Activated CD4-positive, alpha-beta T cell treated with anti-CD3 and anti-CD28 coated beads, Interleukin-2, amount 50 U/mL, for 4 hours (primary cell): ENCODE measurements at regions not wholly inside any gene's neighbourhood (a gene's known extent, or its start where the extent isn't known, plus 50 kb on each side); places are given as distances from the start of the nearest gene placed in this dataset.
"Not testable (repeated sequence)": the region's sequence is repeated elsewhere in the genome, so short reads cannot be mapped to it uniquely, and the experiment has no call there.

Experiments used
- DNase-seq, 2 experiments: peaks; one replicate each; pipeline ENCODE4 v3.0.0-alpha.2; 2020

- DNase-seq, result no peak
Observed at GRCh38 chr4:27123123-27123768, 262.6 kb downstream of the STIM2 start.

- no peak for DNase-seq
Observed at GRCh38 chr4:27123769-27124124, 263.1 kb downstream of the STIM2 start.

DNA sequence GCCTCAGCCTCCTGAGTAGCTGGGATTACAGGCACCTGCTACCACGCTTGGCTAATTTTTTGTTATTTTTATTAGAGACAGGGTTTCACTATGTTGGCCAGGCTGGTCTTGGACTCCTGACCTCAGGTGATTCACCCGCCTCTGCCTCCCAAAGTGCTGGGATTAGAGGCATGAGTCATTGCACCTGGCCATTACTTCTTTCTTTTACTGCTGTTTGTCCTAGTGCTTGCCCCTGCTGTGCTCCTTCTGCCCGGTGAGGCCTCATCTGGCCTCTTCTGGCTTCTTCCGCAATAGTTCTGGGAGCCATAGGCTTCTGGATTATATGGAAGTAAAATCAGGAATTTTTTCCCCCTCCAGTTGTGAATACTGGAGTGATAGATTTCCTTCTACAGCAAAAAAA, 266.3 kb downstream of the STIM2 start:
- DNase-seq, result not testable (repeated sequence)

DNA sequence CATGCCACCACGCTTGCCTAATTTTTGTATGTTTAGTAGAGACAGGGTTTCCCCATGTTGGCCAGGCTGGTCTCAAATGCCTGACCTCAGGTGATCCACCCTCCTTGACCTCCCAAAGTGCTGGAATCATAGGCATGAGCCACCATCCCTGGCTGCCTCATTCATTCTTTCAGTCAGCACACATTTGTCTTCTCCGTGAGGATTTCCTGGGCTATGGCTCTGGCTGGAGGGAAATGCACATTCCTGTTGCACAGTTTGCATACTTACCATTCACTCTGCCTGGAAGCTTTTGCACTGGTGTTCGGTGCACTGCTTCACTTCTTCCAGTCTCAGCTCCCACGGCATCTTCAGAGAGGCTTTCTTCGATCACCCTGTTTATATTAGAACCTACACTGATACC, 267.8 kb downstream of the STIM2 start:
- DNase-seq, result no peak

GRCh38 chr4:27129871-27130366, 269.3 kb downstream of the STIM2 start:
- no peak for DNase-seq

- DNase-seq, result no peak
Observed at GRCh38 chr4:27132497-27132896, 271.9 kb downstream of the STIM2 start.

GRCh38 chr4:27140486-27140885, 279.8 kb downstream of the STIM2 start:
- DNase-seq, result no peak

DNA sequence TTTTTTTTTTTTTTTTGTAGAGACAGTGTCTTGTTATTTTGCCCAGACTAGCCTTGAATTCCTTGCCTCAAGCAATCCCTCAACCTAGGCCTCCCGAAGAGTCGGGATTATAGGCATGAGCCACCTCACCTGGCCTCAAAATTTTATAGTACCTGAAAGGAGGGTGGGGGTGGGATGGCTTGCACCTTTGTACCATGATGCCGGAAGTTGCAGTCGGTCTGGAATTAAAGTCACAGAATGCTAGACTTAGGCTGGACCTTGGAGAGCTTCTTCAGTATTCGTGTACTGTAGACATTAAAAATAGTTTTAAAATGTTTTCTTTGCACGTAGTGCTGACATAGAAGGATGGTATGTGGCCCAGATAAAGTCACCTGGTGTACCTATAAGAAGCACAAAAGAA, 280.9 kb downstream of the STIM2 start:
- no peak for DNase-seq

- no peak for DNase-seq
Observed at GRCh38 chr4:27142841-27143240, 282.2 kb downstream of the STIM2 start.

DNA sequence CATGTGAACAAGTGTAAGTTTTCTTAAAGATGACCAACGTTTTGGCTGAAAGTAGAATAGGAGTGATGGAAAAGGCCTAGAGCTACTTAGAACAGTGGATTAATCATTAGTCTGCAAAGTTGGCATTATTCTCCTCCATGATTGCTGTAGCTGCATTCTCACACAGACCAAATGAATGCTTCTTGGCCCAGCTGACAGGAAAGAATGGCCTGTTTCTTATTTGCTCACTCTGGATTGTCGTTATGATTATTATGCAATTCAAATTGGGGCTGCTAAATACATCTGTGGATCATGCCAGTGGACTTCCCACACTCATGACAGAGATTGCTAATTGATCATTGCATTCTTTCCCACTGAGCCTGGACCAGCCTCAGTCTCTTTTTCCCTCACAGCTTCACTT, 285.0 kb downstream of the STIM2 start:
- no peak for DNase-seq

GRCh38 chr4:27148211-27148895, 287.7 kb downstream of the STIM2 start:
- no peak for DNase-seq

- no peak for DNase-seq
Observed at GRCh38 chr4:27149541-27150212, 289.0 kb downstream of the STIM2 start.

- DNase-seq, result no peak
Observed at GRCh38 chr4:27152703-27153102, 292.1 kb downstream of the STIM2 start.

DNA sequence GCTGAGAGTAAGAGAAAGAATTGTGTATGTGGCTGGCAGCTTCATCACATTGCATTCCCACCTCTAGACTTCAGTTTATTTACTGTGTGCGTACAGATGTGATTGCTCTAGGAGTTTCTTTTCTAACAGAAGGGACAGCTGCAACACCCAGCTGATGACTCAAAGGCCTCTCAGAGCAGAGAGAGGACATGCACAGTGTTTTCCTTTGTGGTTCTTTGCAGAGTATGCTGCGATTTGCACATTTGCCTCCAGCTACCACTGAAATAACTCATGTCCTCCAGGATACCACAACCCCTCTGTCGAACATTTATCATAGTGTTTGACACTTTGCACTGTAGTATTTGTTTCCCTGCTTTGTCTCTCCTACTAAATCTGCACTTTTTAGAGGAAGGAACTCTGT, 294.1 kb downstream of the STIM2 start:
- no peak for DNase-seq

- no peak for DNase-seq
Observed at GRCh38 chr4:27161191-27161590, 300.6 kb downstream of the STIM2 start.

GRCh38 chr4:27168783-27169182, 308.1 kb downstream of the STIM2 start:
- no peak for DNase-seq

- DNase-seq, result no peak
Observed at GRCh38 chr4:27173280-27173679, 312.6 kb downstream of the STIM2 start.

- no peak for DNase-seq
Observed at GRCh38 chr4:27176400-27176799, 315.8 kb downstream of the STIM2 start.

DNA sequence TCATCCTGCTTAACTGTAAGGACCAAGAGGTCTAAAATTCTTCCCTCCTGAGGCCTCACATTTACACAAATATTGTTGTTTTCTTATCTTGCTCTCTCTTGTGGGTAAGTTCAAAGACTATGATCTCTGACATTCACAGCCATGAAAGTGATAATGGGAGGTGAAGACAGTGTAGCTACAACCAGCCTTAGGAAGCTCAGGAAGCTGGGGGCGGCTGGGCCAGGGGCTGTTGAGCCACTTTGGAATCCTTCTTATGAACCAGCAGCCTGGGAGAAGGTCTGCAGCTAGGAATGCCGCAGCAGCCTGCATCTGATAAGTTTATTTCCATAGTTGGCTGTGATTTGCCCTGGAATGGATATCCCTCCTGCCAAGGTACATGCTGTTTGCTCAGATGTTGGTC, 316.2 kb downstream of the STIM2 start:
- no peak for DNase-seq

- no peak for DNase-seq
Observed at GRCh38 chr4:27178061-27178460, 317.4 kb downstream of the STIM2 start.

DNA sequence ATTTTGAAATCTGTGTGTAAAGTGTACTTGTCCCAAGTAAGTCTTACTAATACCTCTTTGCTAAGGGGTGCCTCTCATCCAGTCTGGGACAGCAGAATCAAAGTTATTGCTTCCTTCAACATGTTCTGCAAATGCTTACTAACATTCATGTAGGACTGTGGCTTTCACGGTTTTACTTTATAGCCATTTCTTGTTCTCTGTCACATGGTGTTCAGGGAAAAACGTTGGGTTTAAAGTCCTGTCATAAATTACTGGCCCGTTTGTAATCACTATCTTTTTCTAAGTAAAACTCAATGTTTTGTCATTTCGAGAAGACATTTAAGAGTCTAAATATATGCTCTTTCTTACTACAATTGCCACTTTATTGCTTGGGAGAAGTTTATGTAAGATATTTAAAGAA, 321.1 kb downstream of the STIM2 start:
- DNase-seq, result no peak

GRCh38 chr4:27182211-27182610, 321.6 kb downstream of the STIM2 start:
- no peak for DNase-seq

GRCh38 chr4:27184508-27185155, 324.0 kb downstream of the STIM2 start:
- DNase-seq, result no peak

DNA sequence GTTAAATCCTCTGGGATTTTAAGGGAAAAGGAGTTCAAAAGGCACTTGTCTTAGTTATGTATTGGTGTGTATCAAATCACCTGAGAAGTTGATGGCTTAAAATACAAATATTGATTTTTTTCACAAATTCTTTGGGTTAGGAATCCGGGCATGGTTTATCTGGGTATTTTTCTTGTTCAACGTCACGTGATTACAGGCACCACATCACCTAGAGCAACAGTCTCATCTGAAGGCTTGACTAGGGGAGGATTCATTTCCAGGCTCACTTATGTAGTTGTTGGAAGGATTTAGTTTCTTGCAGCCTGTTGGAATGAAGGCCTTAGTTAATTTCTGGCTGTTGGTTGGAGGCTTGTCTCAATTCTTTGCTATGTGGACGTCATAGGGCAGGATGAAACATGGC, 326.1 kb downstream of the STIM2 start:
- DNase-seq, result no peak
